GM06990 (cell line): ENCODE measurements at regions not wholly inside any gene's neighbourhood (a gene's known extent, or its start where the extent isn't known, plus 50 kb on each side); places are given as distances from the start of the nearest gene placed in this dataset.

ENCODE experiments used
- DNase-seq: peaks from one replicate; pipeline ENCODE4 v3.0.0-alpha.2; 2011; ENCODE audit not compliant: insufficient read length; ENCODE audit errors: extremely low read depth
- H3K27me3 ChIP-seq: replicated peaks from 2 replicates; pipeline ENCODE4 v1.6.0; 2011; ENCODE audit warnings: low read length; ENCODE audit not compliant: control insufficient read depth, insufficient read depth
- H3K36me3 ChIP-seq: 2 replicates; pipeline ENCODE4 v1.5.1; 2011; ENCODE audit warnings: low read length; ENCODE audit not compliant: control insufficient read depth, insufficient read depth
- H3K4me3 ChIP-seq: replicated peaks from 2 replicates; pipeline ENCODE4 v1.5.1; 2011; ENCODE audit warnings: low read depth, mild to moderate bottlenecking, control low read depth, low read length
- TF ChIP-seq, protein P1 (sequence below): IDR thresholded peaks from 2 replicates; pipeline ENCODE4 v1.5.1; 2011; ENCODE audit warnings: low read length, control low read depth, mild to moderate bottlenecking, inconsistent platforms; ENCODE audit not compliant: insufficient read depth, poor library complexity, severe bottlenecking

DNA sequence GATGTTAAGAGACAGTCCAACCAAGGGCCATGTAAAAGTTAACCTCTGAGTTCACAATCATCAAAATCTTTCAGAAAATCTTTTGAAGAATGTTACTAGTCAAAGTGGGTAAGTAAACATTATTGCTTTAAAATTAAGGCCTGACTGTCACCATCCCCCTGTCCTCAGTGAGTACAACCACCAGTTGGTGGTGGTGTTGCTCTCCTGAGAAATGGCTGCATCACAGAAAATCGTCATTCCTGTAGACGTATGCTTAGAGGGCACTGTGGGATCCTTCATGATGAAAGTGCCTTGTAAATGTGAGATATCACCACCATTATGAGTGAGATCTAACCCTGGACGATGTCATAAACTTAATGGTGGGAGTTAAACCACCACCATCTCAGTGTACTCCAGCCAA, 451.2 kb downstream of the RPS29 start:
- no peak for DNase-seq
- H3K27me3 ChIP-seq = no peaks in the 10 kb centered on the region

DNA sequence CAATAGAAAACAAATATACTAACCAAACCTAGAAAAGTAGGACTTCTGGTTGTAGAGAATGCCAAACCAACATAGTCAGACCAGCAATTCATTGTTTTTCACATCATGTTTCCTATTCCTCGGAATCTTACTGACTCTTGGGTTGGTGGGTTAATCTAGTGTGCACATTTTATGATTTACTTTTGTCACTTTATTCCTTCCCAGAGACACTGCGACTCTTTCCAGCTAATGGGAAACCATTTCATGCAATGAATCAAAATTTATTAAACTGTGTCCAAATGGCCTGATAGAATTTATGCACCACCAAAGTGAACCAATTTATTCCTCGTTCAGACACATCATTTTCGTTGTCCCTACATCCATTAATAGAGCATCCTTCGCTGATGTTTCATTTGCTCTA, 464.9 kb downstream of the RPS29 start:
- TF ChIP-seq, protein P1, sequence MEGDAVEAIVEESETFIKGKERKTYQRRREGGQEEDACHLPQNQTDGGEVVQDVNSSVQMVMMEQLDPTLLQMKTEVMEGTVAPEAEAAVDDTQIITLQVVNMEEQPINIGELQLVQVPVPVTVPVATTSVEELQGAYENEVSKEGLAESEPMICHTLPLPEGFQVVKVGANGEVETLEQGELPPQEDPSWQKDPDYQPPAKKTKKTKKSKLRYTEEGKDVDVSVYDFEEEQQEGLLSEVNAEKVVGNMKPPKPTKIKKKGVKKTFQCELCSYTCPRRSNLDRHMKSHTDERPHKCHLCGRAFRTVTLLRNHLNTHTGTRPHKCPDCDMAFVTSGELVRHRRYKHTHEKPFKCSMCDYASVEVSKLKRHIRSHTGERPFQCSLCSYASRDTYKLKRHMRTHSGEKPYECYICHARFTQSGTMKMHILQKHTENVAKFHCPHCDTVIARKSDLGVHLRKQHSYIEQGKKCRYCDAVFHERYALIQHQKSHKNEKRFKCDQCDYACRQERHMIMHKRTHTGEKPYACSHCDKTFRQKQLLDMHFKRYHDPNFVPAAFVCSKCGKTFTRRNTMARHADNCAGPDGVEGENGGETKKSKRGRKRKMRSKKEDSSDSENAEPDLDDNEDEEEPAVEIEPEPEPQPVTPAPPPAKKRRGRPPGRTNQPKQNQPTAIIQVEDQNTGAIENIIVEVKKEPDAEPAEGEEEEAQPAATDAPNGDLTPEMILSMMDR = no peak
- Histone ChIP-seq H3K36me3 (no peaks in the 10 kb centered on the region), H3K4me3 (no peak overlapping the region), H3K27me3 (no peaks in the 10 kb centered on the region)
- DNase-seq = no peak

More for the DNA sequence above, 451.2 kb downstream of the RPS29 start:
- Histone ChIP-seq H3K4me3 (no peak overlapping the region), H3K36me3 (no peaks in the 10 kb centered on the region)
- TF ChIP-seq, protein P1 = peak; percentile 5

DNA sequence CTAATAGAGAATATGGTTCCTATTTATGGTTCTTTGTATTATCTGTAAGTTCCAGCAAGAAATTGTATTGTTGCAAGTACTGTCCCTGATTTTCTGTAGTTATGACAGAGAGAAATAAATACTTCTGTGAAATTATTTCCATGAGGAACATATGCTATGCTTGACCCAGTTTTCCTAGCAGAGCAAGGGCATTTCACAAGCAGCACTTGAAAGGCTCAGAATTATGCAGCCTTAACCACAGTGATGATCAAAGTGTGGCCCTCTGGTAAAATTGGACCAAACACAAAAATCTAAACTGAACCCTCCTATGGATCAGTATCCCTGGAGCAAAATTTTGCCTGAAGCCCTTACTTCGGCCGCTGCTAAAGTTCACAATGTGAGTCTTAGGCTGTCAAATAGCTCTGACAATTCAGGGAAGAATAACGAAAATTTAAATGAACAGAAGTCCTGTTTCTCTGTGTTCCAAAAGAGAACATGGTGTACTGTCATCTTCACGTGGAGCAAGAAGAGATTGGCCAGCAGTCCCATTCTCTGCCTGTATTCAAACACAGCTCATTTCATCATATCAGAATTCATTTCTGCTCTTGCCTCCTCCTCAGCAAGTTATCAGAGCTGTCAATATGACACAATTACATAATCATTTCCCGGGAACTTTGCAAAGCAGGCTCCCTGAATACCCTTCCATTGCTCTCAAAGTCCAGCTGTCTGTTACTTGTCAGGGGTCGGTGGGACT, 471.9 kb downstream of the RPS29 start:
- TF ChIP-seq, protein P1 = no peak
- no peaks in the 10 kb centered on the region for H3K27me3 ChIP-seq
- no peaks in the 10 kb centered on the region for H3K36me3 ChIP-seq
- DNase-seq = no peak
- no peak overlapping the region for H3K4me3 ChIP-seq

DNA sequence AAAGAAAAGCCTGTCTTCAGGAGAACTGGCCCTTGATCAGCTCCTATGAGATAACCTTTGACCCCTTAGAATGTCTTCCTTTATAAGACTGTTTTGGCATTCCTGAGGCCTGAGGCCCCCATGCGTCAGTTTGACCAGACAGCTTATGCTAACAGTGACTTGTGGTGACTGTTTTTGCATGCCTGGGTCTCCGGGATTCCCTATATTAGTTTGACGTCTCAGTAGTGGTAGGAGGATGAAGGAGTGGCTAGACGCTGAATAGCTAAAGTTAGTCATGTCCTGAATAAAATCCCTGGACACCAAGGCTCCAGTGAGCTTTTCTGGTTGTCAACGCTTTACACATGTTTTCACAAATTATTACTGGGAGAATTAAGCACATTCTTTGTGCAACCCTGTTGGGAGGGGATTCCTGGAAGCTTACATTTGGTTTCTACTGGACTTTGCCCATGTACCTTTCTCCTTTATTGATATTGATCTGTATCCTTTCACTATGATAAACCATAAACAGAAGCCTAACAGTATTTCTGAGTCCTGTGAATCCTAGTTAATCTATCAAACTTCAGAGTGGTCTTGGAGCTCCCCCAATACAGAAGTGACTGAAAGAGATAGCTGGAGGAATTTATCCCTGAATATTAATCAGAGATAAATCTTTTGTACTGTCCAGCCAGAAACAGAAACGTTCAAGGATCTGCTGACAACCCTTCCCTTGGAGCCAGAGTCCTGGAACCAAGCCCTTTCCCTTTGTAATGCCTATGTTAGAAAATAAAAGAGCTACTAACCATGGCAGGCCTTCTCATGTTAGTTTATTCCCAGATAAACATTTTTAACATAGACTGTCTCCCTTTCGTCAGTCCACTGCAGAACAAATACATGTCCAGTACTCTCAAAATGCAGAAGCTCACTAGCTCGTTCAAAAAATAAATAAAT, 479.2 kb downstream of the RPS29 start:
- Histone ChIP-seq H3K27me3 (no peaks in the 10 kb centered on the region), H3K4me3 (no peak overlapping the region), H3K36me3 (no peaks in the 10 kb centered on the region)
- no peak for DNase-seq
- TF ChIP-seq, protein P1 = no peak

DNA sequence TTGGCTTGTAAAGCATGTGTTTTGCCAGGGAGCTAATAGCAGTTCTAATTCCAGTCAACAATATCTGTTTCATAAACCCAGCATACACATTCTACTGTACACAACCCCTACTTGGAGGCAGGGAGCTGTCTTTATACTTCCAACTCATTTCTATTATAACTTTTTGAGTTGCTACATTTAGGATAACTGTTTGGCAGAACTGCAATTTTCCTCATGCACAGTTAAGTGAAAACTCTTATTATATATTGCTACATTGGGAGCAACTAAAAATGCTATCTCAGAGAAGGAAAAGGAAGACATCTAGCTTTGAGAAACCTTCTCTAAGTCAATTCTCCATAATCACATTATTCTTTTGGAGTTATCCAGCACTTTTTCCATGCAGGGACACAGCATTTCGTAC, 480.2 kb downstream of the RPS29 start:
- H3K36me3 ChIP-seq = no peaks in the 10 kb centered on the region
- TF ChIP-seq, protein P1 = no peak
- no peaks in the 10 kb centered on the region for H3K27me3 ChIP-seq
- no peak for DNase-seq
- no peak overlapping the region for H3K4me3 ChIP-seq
